SK-N-SH (cell line): ENCODE measurements at regions not wholly inside any gene's neighbourhood (a gene's known extent, or its start where the extent isn't known, plus 50 kb on each side); places are given as distances from the start of the nearest gene placed in this dataset.

Experiments used
- CHD2 ChIP-seq: fragments of 150-350 bp; IDR thresholded peaks from 2 replicates; pipeline ENCODE4 v1.6.1; 2018; ENCODE audit warnings: low read length; ENCODE audit not compliant: partially characterized antibody
- EP300 ChIP-seq, 2 experiments: IDR thresholded peaks; 2 replicates each; pipeline versions ENCODE4 v1.4.0 to v1.6.1; 2012; ENCODE audit warnings: borderline replicate concordance in 1 of 2, low read depth in 1 of 2, low read length in 1 of 2
- POLR2AphosphoS5 ChIP-seq: IDR thresholded peaks from 2 replicates; pipeline ENCODE4 v1.6.1; 2012; ENCODE audit warnings: low read depth, low read length
- SMC3 ChIP-seq: IDR thresholded peaks from 2 replicates; pipeline ENCODE4 v1.6.1; 2012; ENCODE audit warnings: low read depth, low read length, improper control_type of control experiment
- TF ChIP-seq, protein P1 (sequence below): IDR thresholded peaks from 2 replicates; pipeline ENCODE4 v1.6.1; 2012; ENCODE audit warnings: mild to moderate bottlenecking, low read depth, low read length, moderate library complexity
- TF ChIP-seq, protein P2 (sequence below): fragments of 200-600 bp; sonication (generic); IDR thresholded peaks from 2 replicates; pipeline ENCODE4 v1.6.1; 2017; ENCODE audit warnings: antibody characterized with exemption, mild to moderate bottlenecking, moderate library complexity

DNA sequence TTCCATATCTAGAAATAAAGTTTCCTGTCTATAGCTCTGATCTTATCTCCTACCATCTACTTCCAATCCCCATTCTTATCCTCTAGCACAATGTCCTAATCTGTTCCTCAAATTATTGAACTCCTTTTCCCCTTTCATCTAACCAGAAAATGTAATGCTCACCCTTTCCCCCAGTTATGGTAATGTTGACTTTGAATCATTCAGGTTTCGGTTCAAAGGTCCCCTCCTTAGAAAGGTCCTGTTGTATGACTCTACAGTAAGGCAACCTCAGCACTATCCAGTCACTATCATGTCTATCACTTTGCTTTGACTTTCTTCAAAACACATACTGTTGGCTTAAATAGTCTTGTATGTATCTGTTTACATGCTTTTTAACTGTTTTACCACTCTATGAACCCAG, 264.2 kb upstream of the PCDH15 start:
- TF ChIP-seq, protein P1, sequence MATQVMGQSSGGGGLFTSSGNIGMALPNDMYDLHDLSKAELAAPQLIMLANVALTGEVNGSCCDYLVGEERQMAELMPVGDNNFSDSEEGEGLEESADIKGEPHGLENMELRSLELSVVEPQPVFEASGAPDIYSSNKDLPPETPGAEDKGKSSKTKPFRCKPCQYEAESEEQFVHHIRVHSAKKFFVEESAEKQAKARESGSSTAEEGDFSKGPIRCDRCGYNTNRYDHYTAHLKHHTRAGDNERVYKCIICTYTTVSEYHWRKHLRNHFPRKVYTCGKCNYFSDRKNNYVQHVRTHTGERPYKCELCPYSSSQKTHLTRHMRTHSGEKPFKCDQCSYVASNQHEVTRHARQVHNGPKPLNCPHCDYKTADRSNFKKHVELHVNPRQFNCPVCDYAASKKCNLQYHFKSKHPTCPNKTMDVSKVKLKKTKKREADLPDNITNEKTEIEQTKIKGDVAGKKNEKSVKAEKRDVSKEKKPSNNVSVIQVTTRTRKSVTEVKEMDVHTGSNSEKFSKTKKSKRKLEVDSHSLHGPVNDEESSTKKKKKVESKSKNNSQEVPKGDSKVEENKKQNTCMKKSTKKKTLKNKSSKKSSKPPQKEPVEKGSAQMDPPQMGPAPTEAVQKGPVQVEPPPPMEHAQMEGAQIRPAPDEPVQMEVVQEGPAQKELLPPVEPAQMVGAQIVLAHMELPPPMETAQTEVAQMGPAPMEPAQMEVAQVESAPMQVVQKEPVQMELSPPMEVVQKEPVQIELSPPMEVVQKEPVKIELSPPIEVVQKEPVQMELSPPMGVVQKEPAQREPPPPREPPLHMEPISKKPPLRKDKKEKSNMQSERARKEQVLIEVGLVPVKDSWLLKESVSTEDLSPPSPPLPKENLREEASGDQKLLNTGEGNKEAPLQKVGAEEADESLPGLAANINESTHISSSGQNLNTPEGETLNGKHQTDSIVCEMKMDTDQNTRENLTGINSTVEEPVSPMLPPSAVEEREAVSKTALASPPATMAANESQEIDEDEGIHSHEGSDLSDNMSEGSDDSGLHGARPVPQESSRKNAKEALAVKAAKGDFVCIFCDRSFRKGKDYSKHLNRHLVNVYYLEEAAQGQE, result no peak
- TF ChIP-seq, protein P2, sequence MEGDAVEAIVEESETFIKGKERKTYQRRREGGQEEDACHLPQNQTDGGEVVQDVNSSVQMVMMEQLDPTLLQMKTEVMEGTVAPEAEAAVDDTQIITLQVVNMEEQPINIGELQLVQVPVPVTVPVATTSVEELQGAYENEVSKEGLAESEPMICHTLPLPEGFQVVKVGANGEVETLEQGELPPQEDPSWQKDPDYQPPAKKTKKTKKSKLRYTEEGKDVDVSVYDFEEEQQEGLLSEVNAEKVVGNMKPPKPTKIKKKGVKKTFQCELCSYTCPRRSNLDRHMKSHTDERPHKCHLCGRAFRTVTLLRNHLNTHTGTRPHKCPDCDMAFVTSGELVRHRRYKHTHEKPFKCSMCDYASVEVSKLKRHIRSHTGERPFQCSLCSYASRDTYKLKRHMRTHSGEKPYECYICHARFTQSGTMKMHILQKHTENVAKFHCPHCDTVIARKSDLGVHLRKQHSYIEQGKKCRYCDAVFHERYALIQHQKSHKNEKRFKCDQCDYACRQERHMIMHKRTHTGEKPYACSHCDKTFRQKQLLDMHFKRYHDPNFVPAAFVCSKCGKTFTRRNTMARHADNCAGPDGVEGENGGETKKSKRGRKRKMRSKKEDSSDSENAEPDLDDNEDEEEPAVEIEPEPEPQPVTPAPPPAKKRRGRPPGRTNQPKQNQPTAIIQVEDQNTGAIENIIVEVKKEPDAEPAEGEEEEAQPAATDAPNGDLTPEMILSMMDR, result no peak
- TF ChIP-seq EP300 (IDR thresholded peaks at IDR 0.05; ENCODE audit: borderline replicate concordance in 1 of 2, low read depth in 1 of 2, low read length in 1 of 2), result no peak
- no peak for TF ChIP-seq POLR2AphosphoS5
- TF ChIP-seq SMC3, result no peak
- TF ChIP-seq CHD2, result no peak
